Gastrocnemius medialis (tissue), 4 donors: ENCODE measurements at regions not wholly inside any gene's neighbourhood (a gene's known extent, or its start where the extent isn't known, plus 50 kb on each side); places are given as distances from the start of the nearest gene placed in this dataset.

Source experiments
- ATAC-seq, 2 donors: fragments of 150-250 bp; one replicate each; pipeline ENCODE4 v1.9.1; 2016
- DNase-seq, 2 donors: peaks; one replicate each; pipeline ENCODE4 v3.0.0-alpha.2; 2019
- H3K27ac ChIP-seq, 4 donors: fragments of 200-600 bp; sonication (generic); 1 replicate in 1 of 4; 2 replicates in 3 of 4; pipeline ENCODE4 v1.5.1; 2016 to 2018; ENCODE audit warnings: mild to moderate bottlenecking in 2 of 4, moderate library complexity in 1 of 4
- H3K27me3 ChIP-seq, 3 donors: fragments of 200-600 bp; sonication (generic) in 2 of 3; 1 replicate in 1 of 3; 2 replicates in 2 of 3; pipeline versions ENCODE4 v1.5.1 to v1.6.0; 2016 to 2019; ENCODE audit warnings: mild to moderate bottlenecking in 1 of 3, moderate library complexity in 1 of 3
- H3K36me3 ChIP-seq, 2 donors: fragments of 200-600 bp; sonication (generic) in 1 of 2; one replicate each; pipeline ENCODE4 v1.5.1; 2017 to 2018
- H3K4me1 ChIP-seq, 2 donors: fragments of 200-600 bp; sonication (generic) in 1 of 2; one replicate each; pipeline ENCODE4 v1.5.1; 2016 to 2017; ENCODE audit warnings: mild to moderate bottlenecking in 2 of 2
- H3K4me3 ChIP-seq, 4 donors: fragments of 200-600 bp; sonication (generic) in 3 of 4; 1 replicate in 1 of 4; 2 replicates in 3 of 4; pipeline ENCODE4 v1.5.1; 2016 to 2019; ENCODE audit warnings: mild to moderate bottlenecking in 2 of 4
- H3K9me3 ChIP-seq, 3 donors: fragments of 200-600 bp; sonication (generic) in 2 of 3; 1 replicate in 1 of 3; 2 replicates in 2 of 3; pipeline ENCODE4 v1.5.1; 2016 to 2019
- CTCF ChIP-seq, 5 experiments: fragments of 450-650 bp in 3 of 5; fragments of 200-600 bp in 2 of 5; sonication (generic) in 2 of 5; IDR thresholded peaks in 4 of 5; conservative IDR thresholded peaks in 1 of 5; 1 replicate in 4 of 5; 2 replicates in 1 of 5; pipeline ENCODE4 v1.5.1; 2016 to 2019; ENCODE audit warnings: antibody characterized with exemption in 5 of 5, mild to moderate bottlenecking in 3 of 5, moderate library complexity in 3 of 5
- POLR2A ChIP-seq, 2 donors: fragments of 450-650 bp; IDR thresholded peaks; one replicate each; pipeline ENCODE4 v1.6.1; 2017; ENCODE audit warnings: antibody characterized with exemption in 2 of 2, mild to moderate bottlenecking in 2 of 2, moderate library complexity in 2 of 2
- in situ Hi-C, 4 donors: fragments of 200-750 bp; cut with MboI; loops; one replicate each; pipeline versions ENCODE4 v1.15.0 to v1.8.0; 2017; ENCODE audit warnings: low sequenced_read_pairs in 4 of 4
- intact Hi-C: fragments of 100-400 bp; cut with DNase I; formaldehyde crosslinking; loops from one replicate; pipeline ENCODE4 v1.15.1; 2023; ENCODE audit warnings: low total_unique reads

GRCh38 chr10:6737080-6737641 lies 157.1 kb upstream of the PRKCQ start:
- in situ Hi-C loops (no loop called here), intact Hi-C loops (loop anchor here (5.0 to 10.0 kb wide), 2 partner anchors 35 to 222 kb away; no protein-coding TSS in a partner anchor)
- Histone ChIP-seq H3K27ac (peak overlapping the region; percentile 81 to 93 (median 89)), H3K4me3 (peak overlapping the region; percentile 41 to 50 (median 44)), H3K27me3 (no peaks in the 10 kb centered on the region), H3K36me3 (no peaks in the 10 kb centered on the region), H3K4me1 (peaks cover 68 to 75% of the 10 kb centered on the region in 2 donors), H3K9me3 (no peaks in the 10 kb centered on the region)
- TF ChIP-seq POLR2A (IDR thresholded peaks at IDR 0.05) (no peak), CTCF (IDR thresholded peaks at IDR 0.05 in 4 of 5, conservative IDR thresholded peaks at IDR 0.05 in 1 of 5) (no peak)
- DNase-seq (peak; percentile 67 to 83), ATAC-seq (peak; percentile 87 to 90)

- peak in 1 of 2 donors; percentile 60 for DNase-seq
- intact Hi-C loops = loop anchor here (10.0 kb wide), 1 partner anchor 219 kb away; no protein-coding TSS in a partner anchor
- Histone ChIP-seq H3K27me3 (no peaks in the 10 kb centered on the region), H3K36me3 (no peaks in the 10 kb centered on the region), H3K9me3 (no peaks in the 10 kb centered on the region), H3K27ac (peak overlapping the region in 3 of 4 donors; percentile 16 to 37 (median 31)), H3K4me3 (no peak overlapping the region), H3K4me1 (peaks cover 40 to 47% of the 10 kb centered on the region in 2 donors)
- ATAC-seq = peak in 1 of 2 donors; percentile 13
- TF ChIP-seq CTCF (IDR thresholded peaks at IDR 0.05 in 4 of 5, conservative IDR thresholded peaks at IDR 0.05 in 1 of 5) (no peak), POLR2A (IDR thresholded peaks at IDR 0.05) (no peak)
- in situ Hi-C loops = no loop called here
These were observed 154.2 kb upstream of the PRKCQ start for GRCh38 chr10:6734286-6734685.

GRCh38 chr10:6729861-6730344 lies 149.8 kb upstream of the PRKCQ start:
- no peak for ATAC-seq
- intact Hi-C loops (loop anchor here (10.0 kb wide), 1 partner anchor 215 kb away; no protein-coding TSS in a partner anchor), in situ Hi-C loops (no loop called here)
- Histone ChIP-seq H3K27ac (peak overlapping the region in 1 of 4 donors; percentile 40), H3K4me3 (no peak overlapping the region), H3K4me1 (peaks cover 13 to 18% of the 10 kb centered on the region in 2 donors), H3K36me3 (no peaks in the 10 kb centered on the region), H3K9me3 (no peaks in the 10 kb centered on the region), H3K27me3 (no peaks in the 10 kb centered on the region)
- TF ChIP-seq POLR2A (IDR thresholded peaks at IDR 0.05) = no peak
- DNase-seq = no peak

GRCh38 chr10:6729071-6729774 lies 149.1 kb upstream of the PRKCQ start:
- no peak overlapping the region for H3K4me3 ChIP-seq
- H3K27ac ChIP-seq = peak overlapping the region in 1 of 4 donors; percentile 40
- in situ Hi-C loops (no loop called here), intact Hi-C loops (no loop called here)
- DNase-seq (peak in 1 of 2 donors; percentile 40), ATAC-seq (peak; percentile 39 to 47)
- H3K27me3 ChIP-seq = no peaks in the 10 kb centered on the region
- H3K9me3 ChIP-seq = no peaks in the 10 kb centered on the region
- H3K4me1 ChIP-seq = peaks cover 12 to 13% of the 10 kb centered on the region in 2 donors
- no peak for TF ChIP-seq CTCF (IDR thresholded peaks at IDR 0.05 in 4 of 5, conservative IDR thresholded peaks at IDR 0.05 in 1 of 5)
- no peaks in the 10 kb centered on the region for H3K36me3 ChIP-seq

GRCh38 chr10:6726924-6727323 lies 146.8 kb upstream of the PRKCQ start:
- Histone ChIP-seq H3K9me3 (no peaks in the 10 kb centered on the region), H3K27me3 (no peaks in the 10 kb centered on the region), H3K4me3 (no peak overlapping the region), H3K4me1 (peaks cover 0 to 4% of the 10 kb centered on the region in 2 donors), H3K36me3 (no peaks in the 10 kb centered on the region), H3K27ac (no peak overlapping the region)
- DNase-seq (no peak), ATAC-seq (no peak)
- in situ Hi-C loops = no loop called here
- TF ChIP-seq POLR2A (IDR thresholded peaks at IDR 0.05) (no peak), CTCF (IDR thresholded peaks at IDR 0.05 in 4 of 5, conservative IDR thresholded peaks at IDR 0.05 in 1 of 5) (no peak)
- intact Hi-C loops = no loop called here
